H1 (cell line): ENCODE measurements at regions not wholly inside any gene's neighbourhood (a gene's known extent, or its start where the extent isn't known, plus 50 kb on each side); places are given as distances from the start of the nearest gene placed in this dataset.
A peak's percentile ranks its signal among the peaks of the same experiment; 100 is the strongest.

Experiments
- CTCF ChIA-PET: fragments of 300-600 bp; sonication (Branson Sonifier 250); formaldehyde crosslinking; loops from one replicate; lab custom pipeline; 2021; ENCODE audit not compliant: partially characterized antibody; lab: Charles Lee
- POLR2A ChIA-PET: fragments of 300-600 bp; sonication (Branson Sonifier 250); formaldehyde crosslinking; loops from one replicate; lab custom pipeline; 2021; ENCODE audit warnings: inconsistent platforms; ENCODE audit not compliant: partially characterized antibody; lab: Charles Lee
- DNase-seq, 2 experiments: peaks; one replicate each; pipeline versions ENCODE4 v3.0.0 to v3.0.0-alpha.2; 2010 to 2022; ENCODE audit warnings: low spot score in 2 of 2, low read depth in 1 of 2, mixed read lengths in 1 of 2
- FAIRE-seq: peaks from 2 replicates; lab custom pipeline; 2011; peaks lifted over from hg19 to GRCh38; lab: Jason Lieb, UNC
- H2AFZ ChIP-seq: 2 replicates; pipeline ENCODE4 v1.8.1; 2012; ENCODE audit warnings: low read length, inconsistent platforms
- H2AK5ac ChIP-seq: 2 replicates; pipeline ENCODE4 v1.6.1; 2013; ENCODE audit warnings: low read depth, low read length
- H2BK120ac ChIP-seq: replicated peaks from 2 replicates; pipeline ENCODE3; 2013; ENCODE audit warnings: low read depth, low read length, inconsistent platforms
- H2BK12ac ChIP-seq: 2 replicates; pipeline ENCODE4 v1.6.1; 2013; ENCODE audit warnings: low read depth, low read length
- H2BK15ac ChIP-seq: 2 replicates; pipeline ENCODE4 v1.6.1; 2013; ENCODE audit warnings: low read length
- H2BK20ac ChIP-seq: 2 replicates; pipeline ENCODE4 v1.6.1; 2013; ENCODE audit warnings: low read length
- H2BK5ac ChIP-seq: 2 replicates; pipeline ENCODE4 v1.6.1; 2013; ENCODE audit warnings: low read depth, low read length
- H3K14ac ChIP-seq: 2 replicates; pipeline ENCODE4 v1.6.1; 2013; ENCODE audit warnings: inconsistent platforms; ENCODE audit not compliant: insufficient read length
- H3K18ac ChIP-seq: 2 replicates; pipeline ENCODE4 v1.6.1; 2013; ENCODE audit warnings: low read length; ENCODE audit errors: extremely low read depth
- H3K23ac ChIP-seq: 2 replicates; pipeline ENCODE4 v1.6.1; 2013; ENCODE audit warnings: inconsistent platforms; ENCODE audit not compliant: insufficient read length
- H3K23me2 ChIP-seq: 2 replicates; pipeline ENCODE4 v1.6.1; 2013; ENCODE audit warnings: low read depth, low read length
- H3K27ac ChIP-seq: 2 replicates; pipeline ENCODE4 v1.6.1; 2011; ENCODE audit warnings: low read depth, low read length, inconsistent platforms
- H3K27me3 ChIP-seq, 4 experiments: replicated peaks in 1 of 4; 1 replicate in 1 of 4; 2 replicates in 3 of 4; pipeline versions ENCODE4 v1.6.1 to v1.8.1; 2011 to 2013; ENCODE audit warnings: low read length in 3 of 4, mild to moderate bottlenecking in 3 of 4, inconsistent platforms in 2 of 4, mixed read lengths in 2 of 4, moderate library complexity in 1 of 4; ENCODE audit not compliant: control insufficient read depth in 3 of 4, insufficient read depth in 3 of 4; ENCODE audit errors: extremely low read depth in 1 of 4
- H3K36me3 ChIP-seq, 4 experiments: 2 replicates each; pipeline versions ENCODE4 v1.6.1 to v1.8.1; 2011 to 2013; ENCODE audit warnings: mild to moderate bottlenecking in 4 of 4, low read length in 3 of 4, moderate library complexity in 2 of 4, control low read depth in 1 of 4, inconsistent platforms in 1 of 4; ENCODE audit not compliant: insufficient read depth in 4 of 4, control insufficient read depth in 2 of 4
- H3K4ac ChIP-seq: replicated peaks from 2 replicates; pipeline ENCODE3; 2013; ENCODE audit warnings: low read length, low read depth, mixed read lengths, inconsistent platforms; ENCODE audit not compliant: insufficient read length
- H3K4me1 ChIP-seq, 4 experiments: replicated peaks in 1 of 4; 1 replicate in 1 of 4; 2 replicates in 3 of 4; pipeline versions ENCODE4 v1.6.1 to v1.8.1; 2011 to 2013; ENCODE audit warnings: low read length in 3 of 4, inconsistent platforms in 2 of 4, mixed read lengths in 1 of 4; ENCODE audit not compliant: insufficient read depth in 4 of 4, control insufficient read depth in 3 of 4
- H3K4me2 ChIP-seq, 2 experiments: 2 replicates each; pipeline versions ENCODE4 v1.6.1 to v1.8.1; 2011 to 2013; ENCODE audit warnings: low read depth in 2 of 2, low read length in 2 of 2, control low read depth in 1 of 2, inconsistent platforms in 1 of 2, mild to moderate bottlenecking in 1 of 2; ENCODE audit not compliant: insufficient read depth in 1 of 2
- H3K4me3 ChIP-seq, 4 experiments: fragments of 200-600, 300-600 bp in 1 of 4; sonication (generic), shearing (Covaris generic), sonication (Bioruptor Twin) in 1 of 4; 2 replicates each; pipeline versions ENCODE4 v1.5.1 to v1.8.1; 2011 to 2016; ENCODE audit warnings: low read length in 4 of 4, low read depth in 3 of 4, control low read depth in 2 of 4, inconsistent platforms in 2 of 4, mild to moderate bottlenecking in 2 of 4, mixed read lengths in 1 of 4, moderate library complexity in 1 of 4; ENCODE audit not compliant: insufficient read depth in 2 of 4; ENCODE audit errors: extremely low read depth in 1 of 4
- H3K56ac ChIP-seq: replicated peaks from 2 replicates; pipeline ENCODE3; 2013; ENCODE audit warnings: low read depth, mild to moderate bottlenecking, mixed read lengths, low read length, inconsistent platforms; ENCODE audit not compliant: insufficient read length
- H3K79me1 ChIP-seq: 2 replicates; pipeline ENCODE4 v1.6.1; 2013; ENCODE audit warnings: low read depth, low read length, control low read depth
- H3K79me2 ChIP-seq, 2 experiments: 2 replicates each; pipeline versions ENCODE4 v1.6.1 to v1.8.1; 2012 to 2013; ENCODE audit warnings: low read length in 2 of 2, mild to moderate bottlenecking in 2 of 2, inconsistent platforms in 1 of 2; ENCODE audit not compliant: insufficient read depth in 2 of 2, control insufficient read depth in 1 of 2
- H3K9ac ChIP-seq, 4 experiments: replicated peaks in 1 of 4; 1 replicate in 1 of 4; 2 replicates in 3 of 4; pipeline versions ENCODE4 v1.6.1 to v1.8.1; 2011 to 2013; ENCODE audit warnings: low read depth in 3 of 4, low read length in 3 of 4, control low read depth in 2 of 4, mild to moderate bottlenecking in 2 of 4, moderate library complexity in 2 of 4, inconsistent platforms in 1 of 4; ENCODE audit errors: extremely low read depth in 1 of 4
- H3K9me3 ChIP-seq, 2 experiments: 2 replicates each; pipeline versions ENCODE4 v1.6.1 to v1.8.1; 2012 to 2013; ENCODE audit warnings: mild to moderate bottlenecking in 2 of 2, moderate library complexity in 2 of 2, control low read depth in 1 of 2, inconsistent platforms in 1 of 2, low read depth in 1 of 2, low read length in 1 of 2, mixed read lengths in 1 of 2; ENCODE audit not compliant: insufficient read depth in 2 of 2
- H4K20me1 ChIP-seq, 2 experiments: replicated peaks in 1 of 2; 2 replicates each; pipeline versions ENCODE3 to v1.8.1; 2011 to 2013; ENCODE audit warnings: inconsistent platforms in 2 of 2, low read length in 2 of 2, mild to moderate bottlenecking in 1 of 2; ENCODE audit not compliant: insufficient read depth in 2 of 2, control insufficient read depth in 1 of 2
- H4K5ac ChIP-seq: 2 replicates; pipeline ENCODE4 v1.6.1; 2013; ENCODE audit warnings: low read length, low read depth, mixed read lengths, inconsistent platforms; ENCODE audit not compliant: insufficient read length
- H4K8ac ChIP-seq: 2 replicates; pipeline ENCODE4 v1.8.0; 2013; ENCODE audit warnings: mild to moderate bottlenecking, moderate library complexity, low read length, inconsistent platforms; ENCODE audit not compliant: insufficient read depth; ENCODE audit errors: extremely low read depth
- H4K91ac ChIP-seq: replicated peaks from 2 replicates; pipeline ENCODE3; 2013; ENCODE audit warnings: low read length, mixed read lengths, inconsistent platforms; ENCODE audit not compliant: insufficient read length
- ASH2L ChIP-seq: fragments of 200-600, 300-600 bp; sonication (generic); IDR thresholded peaks from one replicate; pipeline ENCODE4 v1.7.1; 2017; ENCODE audit warnings: low read length
- EGR1 ChIP-seq: IDR thresholded peaks from 2 replicates; pipeline ENCODE4 v1.6.1; 2011; ENCODE audit warnings: low read depth, low read length, borderline replicate concordance
- EP300 ChIP-seq, 2 experiments: IDR thresholded peaks; 1 replicate in 1 of 2; 2 replicates in 1 of 2; pipeline ENCODE4 v1.6.1; 2011 to 2012; ENCODE audit warnings: low read depth in 2 of 2, low read length in 2 of 2, mild to moderate bottlenecking in 2 of 2, borderline replicate concordance in 1 of 2, inconsistent platforms in 1 of 2, moderate library complexity in 1 of 2
- HDAC6 ChIP-seq: IDR thresholded peaks from one replicate; pipeline ENCODE4 v1.7.1; 2012; ENCODE audit warnings: low read depth, mild to moderate bottlenecking, inconsistent platforms, low read length, moderate library complexity
- JUND ChIP-seq: IDR thresholded peaks from 2 replicates; pipeline ENCODE4 v1.6.1; 2011; ENCODE audit warnings: mild to moderate bottlenecking, improper control_type of control experiment, low read length
- KDM1A ChIP-seq: fragments of 200-600, 300-600 bp; sonication (generic); IDR thresholded peaks from 2 replicates; pipeline ENCODE4 v1.7.1; 2016; ENCODE audit warnings: mild to moderate bottlenecking, low read length, borderline replicate concordance
- SIN3A ChIP-seq, 2 experiments: IDR thresholded peaks in 1 of 2; conservative IDR thresholded peaks in 1 of 2; 2 replicates each; pipeline ENCODE4 v1.6.1; 2011 to 2012; ENCODE audit warnings: low read length in 2 of 2, improper control_type of control experiment in 1 of 2, low read depth in 1 of 2, mild to moderate bottlenecking in 1 of 2
- SUZ12 ChIP-seq: fragments of 200-600 bp; sonication (generic); IDR thresholded peaks from 2 replicates; pipeline ENCODE4 v1.6.1; 2012; ENCODE audit warnings: mild to moderate bottlenecking, inconsistent platforms, low read length, moderate library complexity, mixed read lengths
- TEAD4 ChIP-seq: IDR thresholded peaks from 2 replicates; pipeline ENCODE4 v1.6.1; 2012; ENCODE audit warnings: low read depth, low read length, inconsistent platforms, mixed read lengths
- WGBS, 2 experiments: shearing (Covaris generic) in 1 of 2; methylation state at CpG; one replicate each; pipeline versions ENCODE4 v1.1.6 to v1.1.7; 2013 to 2015; ENCODE audit warnings: low lambda C conversion rate in 2 of 2, mixed read lengths in 2 of 2, inconsistent platforms in 1 of 2, low coverage in 1 of 2, missing lambda C conversion rate in 1 of 2; ENCODE audit not compliant: insufficient replicate concordance in 2 of 2, insufficient coverage in 1 of 2, insufficient read length in 1 of 2; ENCODE audit errors: extremely low coverage in 1 of 2, missing lambda C conversion rate in 1 of 2; 5-methylcytosine and 5-hydroxymethylcytosine counted together

GRCh38 chr1:30036229-30036547 lies 687.2 kb downstream of the MATN1 start:
- 88% methylated on average over 6 of the region's 6 CpGs; no CpG with 5 or more reads in 1 of the 2 experiments for WGBS, 2 experiments
- Histone ChIP-seq H3K9me3 (peaks cover 5 to 7% of the 10 kb centered on the region in 2 experiments; a peak in 3 of 4 replicates), H3K27me3 (no peaks in the 10 kb centered on the region), H4K5ac (no peak overlapping the region), H2AK5ac (no peak overlapping the region), H2BK15ac (no peak overlapping the region), H2BK12ac (0 out of 2 replicates have a peak overlapping the region, but pooled peaks have one; percentile 19), H2AFZ (no peak overlapping the region), H3K27ac (no peak overlapping the region), H3K79me2 (no peaks in the 10 kb centered on the region), H3K4me1 (peaks cover 0 to 4% (median 1%) of the 10 kb centered on the region in 4 experiments; a peak in 2 of 7 replicates), H4K8ac (no peak overlapping the region), H4K20me1 (no peaks in the 10 kb centered on the region), H3K56ac (no peak overlapping the region), H3K14ac (no peak overlapping the region), H3K4ac (no peak overlapping the region), H4K91ac (no peak overlapping the region), H3K9ac (no peak overlapping the region), H3K79me1 (no peaks in the 10 kb centered on the region), H2BK20ac (no peak overlapping the region), H3K23ac (no peak overlapping the region), H3K4me3 (no peak overlapping the region), H3K36me3 (no peaks in the 10 kb centered on the region), H3K4me2 (no peak overlapping the region)
- no peak for FAIRE-seq
- DNase-seq: no peak
- POLR2A ChIA-PET: no interaction called here
- TF ChIP-seq SIN3A (conservative IDR thresholded peaks at IDR 0.05 in 1 of 2, IDR thresholded peaks at IDR 0.05 in 1 of 2; ENCODE audit: low read depth in 1 of 2, low read length in 2 of 2) (no peak), EGR1 (no peak), JUND (no peak), SUZ12 (no peak), KDM1A (no peak), HDAC6 (no peak), EP300 (IDR thresholded peaks at IDR 0.05; ENCODE audit: borderline replicate concordance in 1 of 2, low read depth in 2 of 2, low read length in 2 of 2) (no peak), TEAD4 (no peak), ASH2L (no peak)
- TF ChIP-seq, all 59 proteins: peak for 0
- no peaks in the 10 kb centered on the region for H3K23me2 ChIP-seq
- no peak overlapping the region for H3K18ac ChIP-seq
- H2BK120ac ChIP-seq: no peak overlapping the region
- no peak overlapping the region for H2BK5ac ChIP-seq
- CTCF ChIA-PET: interaction anchor here (0.8 to 1.0 kb wide), 2 partner anchors 13 to 243 kb away, joined by 3 read pairs; no protein-coding TSS in a partner anchor
